ENCODE measurements at regions not wholly inside any gene's neighbourhood (a gene's known extent, or its start where the extent isn't known, plus 50 kb on each side); places are given as distances from the start of the nearest gene placed in this dataset.

- no peak overlapping the region for H3K27ac ChIP-seq (ENCODE audit: low read depth, low read length)
- H3K36me3 ChIP-seq (ENCODE audit: low read length), result no peaks in the 10 kb centered on the region
- no peaks in the 10 kb centered on the region for H4K20me1 ChIP-seq (ENCODE audit: low read depth, low read length)
- no peaks in the 10 kb centered on the region for H3K27me3 ChIP-seq (ENCODE audit: low read length)
- no peak overlapping the region for H3K4me2 ChIP-seq (ENCODE audit: low read depth, low read length, poor library complexity, severe bottlenecking)
- H3F3A ChIP-seq (ENCODE audit: insufficient read depth), result no peaks in the 10 kb centered on the region
- no peaks in the 10 kb centered on the region for H3K9me3 ChIP-seq (ENCODE audit: insufficient read depth, low read length)
- H3K9ac ChIP-seq (ENCODE audit: low read length), result no peak overlapping the region
- H3K9me2 ChIP-seq (replicated peaks; ENCODE audit: insufficient read depth, low read length), result no peaks in the 10 kb centered on the region
- H3K79me2 ChIP-seq (ENCODE audit: insufficient read depth, low read length), result no peaks in the 10 kb centered on the region
- TF ChIP-seq, protein P1, sequence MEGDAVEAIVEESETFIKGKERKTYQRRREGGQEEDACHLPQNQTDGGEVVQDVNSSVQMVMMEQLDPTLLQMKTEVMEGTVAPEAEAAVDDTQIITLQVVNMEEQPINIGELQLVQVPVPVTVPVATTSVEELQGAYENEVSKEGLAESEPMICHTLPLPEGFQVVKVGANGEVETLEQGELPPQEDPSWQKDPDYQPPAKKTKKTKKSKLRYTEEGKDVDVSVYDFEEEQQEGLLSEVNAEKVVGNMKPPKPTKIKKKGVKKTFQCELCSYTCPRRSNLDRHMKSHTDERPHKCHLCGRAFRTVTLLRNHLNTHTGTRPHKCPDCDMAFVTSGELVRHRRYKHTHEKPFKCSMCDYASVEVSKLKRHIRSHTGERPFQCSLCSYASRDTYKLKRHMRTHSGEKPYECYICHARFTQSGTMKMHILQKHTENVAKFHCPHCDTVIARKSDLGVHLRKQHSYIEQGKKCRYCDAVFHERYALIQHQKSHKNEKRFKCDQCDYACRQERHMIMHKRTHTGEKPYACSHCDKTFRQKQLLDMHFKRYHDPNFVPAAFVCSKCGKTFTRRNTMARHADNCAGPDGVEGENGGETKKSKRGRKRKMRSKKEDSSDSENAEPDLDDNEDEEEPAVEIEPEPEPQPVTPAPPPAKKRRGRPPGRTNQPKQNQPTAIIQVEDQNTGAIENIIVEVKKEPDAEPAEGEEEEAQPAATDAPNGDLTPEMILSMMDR (IDR thresholded peaks at IDR 0.05; ENCODE audit: insufficient read depth, low read length, poor library complexity, severe bottlenecking), result no peak
- TF ChIP-seq EZH2phosphoT487 (conservative IDR thresholded peaks at IDR 0.05; ENCODE audit: low read length), result no peak
- no peak overlapping the region for H3K4me3 ChIP-seq (ENCODE audit: insufficient read depth, low read length, poor library complexity, severe bottlenecking)
- no peak overlapping the region for H2AFZ ChIP-seq (ENCODE audit: low read depth, low read length, severe bottlenecking)
These were observed 1153.0 kb upstream of the TMEM132C start for GRCh38 chr12:127113945-127114344.

GRCh38 chr12:127115468-127116035 is 1151.4 kb upstream of the TMEM132C start:
- H3K36me3 ChIP-seq (ENCODE audit: low read length), result no peaks in the 10 kb centered on the region
- H3K27ac ChIP-seq (ENCODE audit: low read depth, low read length), result no peak overlapping the region
- no peaks in the 10 kb centered on the region for H3F3A ChIP-seq (ENCODE audit: insufficient read depth)
- H3K9me2 ChIP-seq (replicated peaks; ENCODE audit: insufficient read depth, low read length), result no peaks in the 10 kb centered on the region
- no peaks in the 10 kb centered on the region for H4K20me1 ChIP-seq (ENCODE audit: low read depth, low read length)
- H2AFZ ChIP-seq (ENCODE audit: low read depth, low read length, severe bottlenecking), result no peak overlapping the region
- H3K4me3 ChIP-seq (ENCODE audit: insufficient read depth, low read length, poor library complexity, severe bottlenecking), result no peak overlapping the region
- H3K9me3 ChIP-seq (ENCODE audit: insufficient read depth, low read length), result no peaks in the 10 kb centered on the region
- no peak for TF ChIP-seq EZH2phosphoT487 (conservative IDR thresholded peaks at IDR 0.05; ENCODE audit: low read length)
- TF ChIP-seq, protein P1 (IDR thresholded peaks at IDR 0.05; ENCODE audit: insufficient read depth, low read length, poor library complexity, severe bottlenecking), result no peak
- no peak overlapping the region for H3K4me2 ChIP-seq (ENCODE audit: low read depth, low read length, poor library complexity, severe bottlenecking)
- no peak overlapping the region for H3K9ac ChIP-seq (ENCODE audit: low read length)
- H3K27me3 ChIP-seq (ENCODE audit: low read length), result no peaks in the 10 kb centered on the region
- no peaks in the 10 kb centered on the region for H3K79me2 ChIP-seq (ENCODE audit: insufficient read depth, low read length)

- Histone ChIP-seq H3K4me2 (ENCODE audit: low read depth, low read length, poor library complexity, severe bottlenecking) (no peak overlapping the region), H3K27me3 (ENCODE audit: low read length) (no peaks in the 10 kb centered on the region), H3K9ac (ENCODE audit: low read length) (no peak overlapping the region), H3K4me3 (ENCODE audit: insufficient read depth, low read length, poor library complexity, severe bottlenecking) (no peak overlapping the region), H3K36me3 (ENCODE audit: low read length) (no peaks in the 10 kb centered on the region), H3K27ac (ENCODE audit: low read depth, low read length) (no peak overlapping the region), H3K9me2 (replicated peaks; ENCODE audit: insufficient read depth, low read length) (no peaks in the 10 kb centered on the region), H2AFZ (ENCODE audit: low read depth, low read length, severe bottlenecking) (no peak overlapping the region), H3K9me3 (ENCODE audit: insufficient read depth, low read length) (no peaks in the 10 kb centered on the region), H3F3A (ENCODE audit: insufficient read depth) (no peaks in the 10 kb centered on the region), H4K20me1 (ENCODE audit: low read depth, low read length) (no peaks in the 10 kb centered on the region), H3K79me2 (ENCODE audit: insufficient read depth, low read length) (no peaks in the 10 kb centered on the region)
- no peak for TF ChIP-seq EZH2phosphoT487 (conservative IDR thresholded peaks at IDR 0.05; ENCODE audit: low read length)
- TF ChIP-seq, protein P1 (IDR thresholded peaks at IDR 0.05; ENCODE audit: insufficient read depth, low read length, poor library complexity, severe bottlenecking), result no peak
These were observed 1148.7 kb upstream of the TMEM132C start for GRCh38 chr12:127118251-127118650.
